ENCODE measurements at regions not wholly inside any gene's neighbourhood (a gene's known extent, or its start where the extent isn't known, plus 50 kb on each side); places are given as distances from the start of the nearest gene placed in this dataset.

- no peak for TF ChIP-seq CTCF (IDR thresholded peaks at IDR 0.05; ENCODE audit: low read depth, low read length, missing input control)
- TF ChIP-seq YY1 (IDR thresholded peaks at IDR 0.05) = no peak
- no peak for TF ChIP-seq GABPA (IDR thresholded peaks at IDR 0.05 in 1 of 2, conservative IDR thresholded peaks at IDR 0.05 in 1 of 2)
- TF ChIP-seq RAD21 (IDR thresholded peaks at IDR 0.05) = no peak
- no peak for TF ChIP-seq HNF4A (conservative IDR thresholded peaks at IDR 0.05)
- TF ChIP-seq TAF1 (conservative IDR thresholded peaks at IDR 0.05) = no peak
- TF ChIP-seq HNF4G (IDR thresholded peaks at IDR 0.05) = no peak
- no peak for TF ChIP-seq ATF3 (IDR thresholded peaks at IDR 0.05)
- TF ChIP-seq, protein P1, sequence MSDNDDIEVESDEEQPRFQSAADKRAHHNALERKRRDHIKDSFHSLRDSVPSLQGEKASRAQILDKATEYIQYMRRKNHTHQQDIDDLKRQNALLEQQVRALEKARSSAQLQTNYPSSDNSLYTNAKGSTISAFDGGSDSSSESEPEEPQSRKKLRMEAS (IDR thresholded peaks at IDR 0.05) = no peak
- no peak for TF ChIP-seq SP1 (IDR thresholded peaks at IDR 0.05)
- no peak for TF ChIP-seq EGR1 (IDR thresholded peaks at IDR 0.05; ENCODE audit: low read depth in 2 of 2)
Measured at GRCh38 chr1:95615421-95615820, 381.4 kb downstream of the RWDD3 start.

Data from liver (tissue), 3 donors.